Activated T-cell treated with anti-CD3 and anti-CD28 coated beads, Interleukin-2, amount 50 U/mL, for 1 hour (primary cell): ENCODE measurements at regions not wholly inside any gene's neighbourhood (a gene's known extent, or its start where the extent isn't known, plus 50 kb on each side); places are given as distances from the start of the nearest gene placed in this dataset.

Experiments used
- DNase-seq: peaks from one replicate; pipeline ENCODE4 v3.0.0-alpha.2; 2020

GRCh38 chr6:153872946-153873345 is 166.1 kb upstream of the OPRM1 start:
- DNase-seq: no peak

GRCh38 chr6:153862927-153863326 is 176.1 kb upstream of the OPRM1 start:
- DNase-seq: no peak

GRCh38 chr6:153862139-153862538 is 176.9 kb upstream of the OPRM1 start:
- DNase-seq: no peak

- no peak for DNase-seq
These were observed 180.5 kb upstream of the OPRM1 start for GRCh38 chr6:153858529-153858928.

- no peak for DNase-seq
These were observed 182.1 kb upstream of the OPRM1 start for GRCh38 chr6:153856929-153857376.

- no peak for DNase-seq
These were observed 186.6 kb upstream of the OPRM1 start for GRCh38 chr6:153852481-153852880.

- DNase-seq: no peak
These were observed 187.0 kb upstream of the OPRM1 start for GRCh38 chr6:153852034-153852433.

- DNase-seq: no peak
These were observed 189.8 kb upstream of the OPRM1 start for GRCh38 chr6:153849072-153849779.

GRCh38 chr6:153843420-153843819 is 195.6 kb upstream of the OPRM1 start:
- DNase-seq: no peak

GRCh38 chr6:153842491-153842890 is 196.5 kb upstream of the OPRM1 start:
- DNase-seq: no peak

- DNase-seq: no peak
These were observed 198.8 kb upstream of the OPRM1 start for GRCh38 chr6:153840039-153840850.

GRCh38 chr6:153832543-153832942 is 206.5 kb upstream of the OPRM1 start:
- DNase-seq: no peak

GRCh38 chr6:153831350-153832078 is 207.5 kb upstream of the OPRM1 start:
- no peak for DNase-seq

- DNase-seq: no peak
These were observed 221.9 kb upstream of the OPRM1 start for GRCh38 chr6:153817173-153817572.

GRCh38 chr6:153816366-153816765 is 222.7 kb upstream of the OPRM1 start:
- no peak for DNase-seq

GRCh38 chr6:153814136-153814535 is 224.9 kb upstream of the OPRM1 start:
- DNase-seq: no peak

- DNase-seq: no peak
These were observed 234.2 kb upstream of the OPRM1 start for GRCh38 chr6:153804755-153805330.

GRCh38 chr6:153801917-153802316 is 237.1 kb upstream of the OPRM1 start:
- no peak for DNase-seq

- no peak for DNase-seq
These were observed 238.4 kb upstream of the OPRM1 start for GRCh38 chr6:153800580-153801188.

- no peak for DNase-seq
These were observed 248.1 kb upstream of the OPRM1 start for GRCh38 chr6:153790876-153791473.

GRCh38 chr6:153790048-153790447 is 249.0 kb upstream of the OPRM1 start:
- no peak for DNase-seq

- no peak for DNase-seq
These were observed 251.8 kb upstream of the OPRM1 start for GRCh38 chr6:153787341-153787606.

- no peak for DNase-seq
These were observed 257.7 kb upstream of the OPRM1 start for GRCh38 chr6:153781306-153781705.
